ENCODE measurements at regions not wholly inside any gene's neighbourhood (a gene's known extent, or its start where the extent isn't known, plus 50 kb on each side); places are given as distances from the start of the nearest gene placed in this dataset.
"Not testable (repeated sequence)": the region's sequence is repeated elsewhere in the genome, so short reads cannot be mapped to it uniquely, and the experiment has no call there.

DNA sequence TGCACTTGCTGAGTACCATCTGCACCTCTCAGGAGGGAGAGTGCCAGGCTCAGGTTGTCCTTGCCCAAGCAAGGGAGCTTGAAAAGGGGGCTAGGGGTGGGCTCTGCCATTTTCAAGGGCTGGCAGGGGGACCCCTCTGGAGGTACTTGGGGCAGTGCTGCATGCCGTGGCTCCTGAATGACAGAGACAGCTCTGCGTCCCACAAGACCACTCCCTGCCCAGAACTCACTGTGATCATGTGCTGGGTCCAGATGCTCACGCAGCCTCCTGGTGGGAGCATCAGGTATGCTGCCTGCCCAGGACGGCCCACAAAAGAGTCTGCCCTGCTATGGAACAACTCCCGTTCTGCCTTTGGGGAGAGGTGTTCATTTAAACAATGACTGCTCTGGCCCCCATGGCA, 165.2 kb downstream of the GOLGA6L4 start:
- DNase-seq = no peak
- TF ChIP-seq GATA1 (IDR thresholded peaks at IDR 0.05; ENCODE audit: low read depth, low read length) (no peak), POLR2A (IDR thresholded peaks at IDR 0.05; ENCODE audit: low read length) (no peak)

DNA sequence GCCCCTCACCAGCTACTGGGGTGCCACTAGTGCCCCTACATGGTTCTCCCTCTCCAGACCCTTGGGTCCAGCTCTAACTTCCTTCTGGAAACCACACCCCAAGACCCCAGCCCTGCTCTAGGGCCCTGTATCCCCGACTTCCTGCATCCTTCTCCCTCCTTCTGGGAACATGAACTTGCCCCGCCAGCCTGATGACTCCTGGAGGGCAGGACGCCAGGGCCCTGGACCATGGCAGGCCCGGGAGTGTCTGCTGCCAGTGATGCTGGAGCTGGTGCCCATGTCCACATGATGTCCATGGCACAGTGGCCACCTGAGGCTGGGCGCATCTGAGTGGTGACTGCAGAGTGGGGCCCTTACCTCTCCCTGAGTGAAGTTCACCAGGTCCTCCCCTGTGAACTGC, 165.9 kb downstream of the GOLGA6L4 start:
- DNase-seq = not testable (repeated sequence)

DNA sequence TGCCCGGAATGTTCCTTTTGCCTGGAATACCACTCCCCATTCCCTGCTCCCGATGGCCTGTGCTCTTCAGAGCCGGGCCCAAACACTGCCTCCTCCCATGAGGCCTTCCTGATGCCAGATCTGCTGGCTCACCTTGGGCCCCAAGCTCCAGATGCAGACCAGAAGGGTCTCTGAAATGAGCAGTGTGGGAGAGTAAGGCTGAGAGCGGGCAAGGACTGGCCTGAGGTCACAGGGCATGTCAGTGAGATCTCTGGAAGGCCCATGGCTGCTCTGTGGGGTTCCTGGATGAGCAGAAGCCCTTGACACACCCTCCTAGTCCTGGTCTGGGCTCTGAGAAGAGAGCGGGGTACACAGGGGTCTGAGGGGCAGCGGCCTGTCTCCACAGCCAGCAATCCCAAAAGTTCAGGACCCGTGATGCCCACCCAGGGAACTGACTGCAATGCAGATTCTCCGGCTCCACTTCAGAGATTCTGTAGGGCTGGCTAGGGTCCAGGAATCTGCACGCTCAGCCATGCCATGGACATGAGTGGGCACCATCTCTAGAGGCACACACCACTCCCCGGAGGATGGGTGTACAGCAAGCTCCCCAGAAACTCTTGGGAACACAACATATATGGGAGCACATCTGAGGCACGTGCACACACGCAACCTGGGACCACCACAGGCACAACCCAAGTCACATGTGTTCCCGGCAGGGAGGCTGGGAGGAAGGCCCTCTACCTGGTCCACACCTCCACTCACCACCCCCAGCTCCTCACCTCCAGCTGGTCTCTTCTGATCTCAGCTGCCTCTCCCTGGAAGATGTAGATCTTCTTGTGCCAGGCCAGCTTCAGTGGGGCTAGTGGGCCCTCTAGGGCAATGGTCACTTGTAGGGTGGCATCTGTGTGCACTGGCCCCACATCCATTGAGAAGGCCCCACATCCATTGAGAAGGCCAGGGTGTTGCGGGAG, 166.6 kb downstream of the GOLGA6L4 start:
- not testable (repeated sequence) for DNase-seq

DNA sequence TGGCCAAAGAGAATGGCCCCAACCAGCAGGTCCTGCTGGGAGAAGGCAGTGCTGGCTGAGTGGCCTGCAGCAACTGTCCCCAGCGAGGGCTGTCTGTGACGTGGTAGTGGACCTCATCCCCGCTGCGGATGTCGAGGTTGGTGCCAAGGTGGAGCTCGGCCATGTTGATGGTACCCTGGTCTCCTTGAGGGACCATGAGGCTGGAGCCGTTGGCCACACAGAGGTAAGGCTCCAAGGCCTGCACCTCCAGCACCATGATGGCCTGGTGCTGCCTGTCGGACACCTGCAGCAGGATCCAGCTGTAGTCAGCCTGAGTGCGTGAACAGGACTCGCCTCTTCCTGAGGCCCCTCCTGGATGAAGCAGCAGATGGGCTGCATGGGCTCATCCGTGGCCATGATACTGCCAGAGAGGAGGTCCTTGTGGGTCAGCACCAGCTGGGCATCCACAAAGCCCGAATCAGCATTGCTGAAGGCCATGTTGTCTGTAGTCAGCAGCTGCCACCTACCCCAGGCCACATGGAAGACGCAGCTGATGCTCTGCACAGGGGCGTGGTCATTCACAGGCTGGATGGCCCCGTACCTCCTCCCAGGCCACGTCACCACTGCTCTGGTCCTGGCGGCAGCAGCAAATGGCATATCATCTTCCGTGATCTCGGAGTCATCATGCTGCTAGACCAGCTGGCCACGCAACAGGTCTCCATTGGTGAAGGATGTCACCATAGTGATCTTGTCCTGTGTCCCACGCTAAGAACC, 167.5 kb downstream of the GOLGA6L4 start:
- DNase-seq = no peak
- TF ChIP-seq POLR2A (IDR thresholded peaks at IDR 0.05; ENCODE audit: low read length) (no peak), GATA1 (IDR thresholded peaks at IDR 0.05; ENCODE audit: low read depth, low read length) (no peak)

DNA sequence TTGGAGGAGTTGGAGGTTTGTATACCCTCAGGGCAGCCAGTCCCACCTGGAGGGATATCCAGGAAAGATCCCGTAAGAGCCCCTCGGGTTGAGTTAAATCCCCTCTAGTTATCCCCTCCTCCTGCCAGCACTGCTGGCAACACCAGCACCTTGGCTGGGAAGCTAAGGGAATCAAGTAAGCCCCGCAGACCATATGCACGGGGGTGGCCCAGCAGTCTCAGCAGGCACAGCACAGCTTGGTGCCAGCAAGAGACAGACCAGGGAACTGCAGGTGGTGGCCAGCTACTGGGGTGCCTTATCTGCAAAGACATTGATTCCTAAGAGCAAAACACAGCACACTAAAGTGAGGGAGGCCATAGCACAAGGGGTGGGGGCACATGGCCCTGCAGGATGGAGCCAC, 173.8 kb downstream of the GOLGA6L4 start:
- DNase-seq = not testable (repeated sequence)

DNA sequence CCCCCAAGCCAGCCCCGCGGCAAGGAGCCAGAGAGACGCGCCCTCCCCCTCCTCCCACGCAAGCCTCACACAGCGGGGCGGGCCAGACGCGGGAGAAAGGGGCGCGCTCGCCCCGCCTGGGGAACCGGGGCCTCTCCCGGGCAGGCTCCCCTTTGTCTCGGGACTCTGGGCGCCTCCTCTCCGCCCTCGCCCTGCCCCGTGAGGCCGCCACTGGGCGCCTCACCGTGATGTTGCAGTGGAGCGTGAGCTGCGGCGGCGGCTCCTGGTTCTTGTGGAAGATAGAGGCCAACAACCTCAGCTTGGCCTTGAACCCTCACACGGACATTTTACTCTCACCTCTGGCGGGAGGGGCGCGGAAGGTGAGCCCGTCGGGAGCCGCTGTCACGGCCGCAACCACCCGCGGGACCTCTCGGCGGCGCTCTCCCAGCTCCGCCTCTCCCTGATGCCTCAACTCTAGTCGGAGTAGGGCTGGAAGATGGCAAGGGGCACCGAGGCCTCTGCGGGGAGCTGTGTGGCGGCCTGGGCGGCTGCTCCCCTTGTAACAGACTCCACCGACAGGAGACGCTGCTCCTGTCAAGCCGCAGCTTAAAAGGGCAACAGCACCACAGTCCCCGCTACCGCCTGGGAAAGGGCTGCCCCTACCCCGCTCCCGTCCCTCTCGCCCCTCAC, 179.2 kb upstream of the ZSCAN2 start:
- not testable (repeated sequence) for DNase-seq

DNA sequence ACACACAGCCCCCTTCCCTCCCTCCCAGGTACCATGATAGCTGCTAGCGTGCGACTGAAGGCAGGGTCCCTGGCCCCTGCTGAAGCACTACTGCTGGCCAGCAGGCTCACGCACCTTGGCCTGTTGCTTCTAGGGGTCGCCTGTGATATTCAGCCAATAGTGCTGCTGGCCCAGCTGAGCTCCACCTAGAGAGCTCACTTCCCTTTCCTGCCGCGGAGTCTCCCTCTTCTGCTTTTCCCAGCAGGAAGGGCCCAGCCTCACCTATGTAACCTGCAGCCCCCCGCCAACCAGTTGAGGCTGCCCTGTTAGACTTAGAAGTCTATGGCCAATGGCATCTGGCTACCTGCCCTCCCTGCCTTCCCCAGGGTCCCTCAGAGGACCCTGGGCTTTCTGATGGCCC, 175.5 kb upstream of the ZSCAN2 start:
- DNase-seq = not testable (repeated sequence)

DNA sequence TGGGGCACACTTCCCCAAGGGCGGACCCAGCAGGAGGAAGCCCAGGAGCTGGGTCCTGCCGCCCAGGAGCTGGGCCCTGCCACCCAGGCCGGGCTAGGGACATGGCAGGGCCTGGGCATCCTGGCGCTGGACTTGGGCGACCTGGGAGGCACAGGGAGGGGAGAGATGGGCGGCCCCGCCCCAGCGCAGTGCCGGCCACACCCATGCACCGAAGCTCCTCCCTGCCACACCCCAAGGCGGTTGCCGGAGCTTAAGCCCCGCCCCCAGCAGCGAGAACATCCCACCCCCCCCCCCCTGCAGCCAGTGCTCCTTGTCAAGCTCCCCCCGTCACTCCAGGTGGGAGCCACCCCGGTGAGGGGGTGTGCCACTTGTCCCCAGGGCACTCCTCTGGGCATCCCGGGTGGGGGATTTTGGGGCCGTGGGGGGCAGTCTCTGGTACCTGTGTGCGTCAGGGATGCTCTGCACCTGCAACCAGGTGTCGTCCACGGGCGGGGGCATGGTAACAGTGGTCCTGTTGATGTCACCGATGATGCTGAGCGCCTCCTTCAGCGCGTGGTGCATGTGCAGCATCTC, 127.4 kb upstream of the ZSCAN2 start:
- DNase-seq = not testable (repeated sequence)

DNA sequence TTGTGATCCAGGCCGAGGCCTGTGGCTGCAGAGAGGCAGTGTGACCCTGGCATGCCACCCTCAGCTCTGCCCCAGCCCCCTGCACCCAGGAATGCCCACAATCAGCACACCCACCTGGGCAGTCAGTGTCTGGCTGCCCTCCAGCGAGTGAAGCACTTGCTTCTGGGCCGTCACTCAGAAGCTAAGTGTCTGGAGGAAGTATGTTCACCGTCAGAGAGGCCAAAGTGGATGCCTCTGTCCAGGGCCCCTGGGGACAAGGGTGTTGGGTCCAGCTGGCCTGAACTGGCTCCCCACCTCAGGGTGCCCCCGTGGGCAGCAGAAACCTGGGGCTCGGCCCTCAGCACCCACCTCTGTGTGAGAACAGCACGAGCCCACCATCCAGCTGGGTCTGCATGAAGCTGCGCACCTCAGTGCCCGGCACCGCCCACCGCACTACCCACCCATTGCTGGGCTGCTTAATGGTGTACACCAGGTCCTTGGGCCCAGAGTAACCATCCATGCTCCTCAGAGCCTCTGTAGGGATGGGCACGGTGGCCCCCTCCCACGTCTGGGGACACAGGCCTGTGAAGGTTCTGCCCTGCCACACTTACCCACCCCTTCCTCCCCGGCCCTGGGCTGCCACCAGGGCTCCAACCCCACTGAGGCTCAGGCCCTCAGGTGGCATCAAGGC, 124.3 kb upstream of the ZSCAN2 start:
- not testable (repeated sequence) for DNase-seq

DNA sequence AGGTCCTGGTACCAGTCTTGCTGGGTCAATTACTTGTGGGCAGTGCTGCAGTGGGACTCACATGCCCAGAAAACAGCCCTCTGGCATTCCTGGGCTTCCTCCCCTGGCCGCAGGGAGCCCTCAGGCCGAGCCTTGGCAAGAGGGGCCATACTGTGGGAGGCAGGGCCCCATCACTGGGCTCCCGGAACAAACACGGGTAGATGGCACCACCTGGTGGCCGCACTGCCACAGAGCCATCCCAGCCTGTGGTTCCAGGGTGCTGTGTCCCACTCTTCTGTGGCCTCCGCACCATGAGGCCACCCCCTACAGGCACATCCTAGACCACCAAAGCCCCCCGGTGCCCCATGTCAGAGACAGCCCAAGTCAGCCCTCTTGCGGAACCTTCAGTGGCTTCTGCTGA, 123.3 kb upstream of the ZSCAN2 start:
- DNase-seq = not testable (repeated sequence)

DNA sequence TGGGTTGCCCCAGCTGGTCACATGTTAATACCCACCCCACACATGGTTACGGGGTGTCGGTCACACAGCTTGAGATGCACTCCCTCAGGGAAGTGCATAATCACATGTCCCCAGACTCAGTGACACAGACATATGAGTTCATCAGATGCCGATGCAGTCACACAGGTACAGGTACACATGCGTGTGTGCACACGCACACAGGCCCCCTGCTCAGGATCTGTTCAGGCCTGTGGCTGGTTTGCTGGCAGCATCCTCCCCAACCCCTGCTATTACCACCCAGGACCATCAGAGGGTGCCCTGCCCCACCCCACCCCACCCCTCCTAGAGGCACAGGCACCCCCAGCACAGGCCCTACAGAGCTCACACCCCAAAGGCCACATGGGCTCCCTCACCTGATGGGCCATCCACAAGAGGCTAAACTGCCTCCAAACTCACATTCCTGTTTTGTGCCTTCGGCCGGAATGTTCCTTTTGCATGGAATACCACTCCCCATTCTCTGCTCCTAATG, 120.6 kb upstream of the ZSCAN2 start:
- not testable (repeated sequence) for DNase-seq

DNA sequence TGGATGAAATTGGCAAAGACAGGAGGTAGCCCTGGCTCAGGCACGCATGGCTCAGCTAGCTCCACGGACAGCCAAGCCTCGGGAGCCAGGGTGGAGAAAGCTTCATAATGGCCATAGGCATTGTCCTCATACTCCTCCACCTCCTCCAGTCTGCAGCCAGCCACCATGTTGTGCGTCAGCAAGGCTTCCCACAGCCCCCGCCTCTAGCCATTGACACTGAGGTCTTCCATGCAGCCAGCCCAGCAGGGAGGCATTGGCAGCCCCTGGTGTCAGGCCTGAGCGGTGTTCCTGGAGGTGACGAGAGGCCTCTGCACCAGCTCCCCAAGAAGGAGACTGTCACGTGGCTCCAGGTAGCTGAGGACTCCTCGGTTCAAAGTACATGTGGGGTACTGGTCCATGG, 117.0 kb upstream of the ZSCAN2 start:
- DNase-seq = not testable (repeated sequence)

DNA sequence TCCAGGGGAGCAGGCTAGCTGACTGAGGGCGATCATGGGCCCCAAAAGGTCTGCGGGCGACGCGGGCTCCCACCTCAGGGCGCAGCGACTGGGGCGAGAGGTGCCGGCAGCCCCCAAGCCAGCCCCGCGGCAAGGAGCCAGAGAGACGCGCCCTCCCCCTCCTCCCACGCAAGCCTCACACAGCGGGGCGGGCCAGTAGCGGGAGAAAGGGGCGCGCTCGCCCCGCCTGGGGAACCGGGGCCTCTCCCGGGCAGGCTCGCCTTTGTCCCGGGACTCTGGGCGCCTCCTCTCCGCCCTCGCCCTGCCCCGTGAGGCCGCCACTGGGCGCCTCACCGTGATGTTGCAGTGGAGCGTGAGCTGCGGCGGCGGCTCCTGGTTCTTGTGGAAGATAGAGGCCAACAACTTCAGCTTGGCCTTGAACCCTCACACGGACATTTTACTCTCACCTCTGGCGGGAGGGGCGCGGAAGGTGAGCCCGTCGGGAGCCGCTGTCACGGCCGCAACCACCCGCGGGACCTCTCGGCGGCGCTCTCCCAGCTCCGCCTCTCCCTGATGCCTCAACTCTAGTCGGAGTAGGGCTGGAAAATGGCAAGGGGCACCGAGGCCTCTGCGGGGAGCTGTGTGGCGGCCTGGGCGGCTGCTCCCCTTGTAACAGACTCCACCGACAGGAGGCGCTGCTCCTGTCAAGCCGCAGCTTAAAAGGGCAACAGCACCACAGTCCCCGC, 100.5 kb upstream of the ZSCAN2 start:
- DNase-seq = not testable (repeated sequence)

DNA sequence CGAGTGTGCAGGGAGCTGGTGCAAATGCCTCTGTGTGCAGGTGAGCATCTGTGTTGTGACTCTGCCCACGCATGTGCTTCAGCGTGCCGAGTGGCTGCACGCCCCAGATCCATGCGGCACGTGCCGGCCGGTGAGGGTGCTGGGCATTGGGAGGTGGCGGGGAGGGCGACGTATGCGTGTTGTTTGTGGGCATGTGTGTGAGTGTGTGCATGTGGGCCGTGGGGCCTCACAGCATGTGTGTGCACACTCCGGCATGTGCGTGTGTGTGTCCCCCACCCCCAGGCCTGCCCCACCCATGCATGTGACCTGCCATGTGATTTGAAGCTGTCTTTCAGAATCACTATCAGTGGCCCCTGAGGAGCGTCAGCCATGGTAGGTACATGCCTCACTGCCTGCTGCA, 97.7 kb upstream of the ZSCAN2 start:
- DNase-seq = not testable (repeated sequence)

DNA sequence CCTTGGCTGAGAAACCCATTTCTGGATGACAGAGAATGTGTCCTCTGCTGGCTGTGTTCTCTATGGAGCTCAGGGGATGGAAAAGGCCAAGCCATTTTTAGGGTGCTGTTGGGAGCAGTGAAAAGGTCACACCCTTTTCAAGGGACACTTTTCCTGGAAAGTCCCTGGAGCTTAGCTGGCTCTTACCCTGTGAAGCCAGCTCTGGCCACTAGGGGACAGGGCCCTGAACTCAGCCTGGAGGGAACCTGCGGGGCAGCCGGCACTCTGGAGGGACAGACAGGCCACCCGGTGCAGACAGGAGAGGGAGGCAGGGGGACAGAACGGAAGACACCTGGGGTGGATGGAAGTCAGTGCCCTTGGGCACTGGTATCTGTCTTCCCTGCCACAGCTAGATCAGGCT, 95.3 kb upstream of the ZSCAN2 start:
- DNase-seq = not testable (repeated sequence)

DNA sequence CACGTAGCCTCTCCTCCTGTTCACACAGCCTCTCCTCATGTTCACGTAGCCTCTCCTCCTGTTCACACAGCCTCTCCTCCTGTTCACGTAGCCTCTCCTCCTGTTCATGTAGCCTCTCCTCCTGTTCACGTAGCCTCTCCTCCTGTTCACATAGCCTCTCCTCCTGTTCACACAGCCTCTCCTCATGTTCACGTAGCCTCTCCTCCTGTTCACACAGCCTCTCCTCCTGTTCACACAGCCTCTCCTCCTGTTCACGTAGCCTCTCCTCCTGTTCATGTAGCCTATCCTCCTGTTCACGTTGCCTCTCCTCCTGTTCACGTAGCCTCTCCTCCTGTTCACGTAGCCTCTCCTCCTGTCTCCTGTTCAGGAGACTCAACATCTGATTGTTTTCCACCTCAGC, 88.5 kb upstream of the ZSCAN2 start:
- DNase-seq = not testable (repeated sequence)

DNA sequence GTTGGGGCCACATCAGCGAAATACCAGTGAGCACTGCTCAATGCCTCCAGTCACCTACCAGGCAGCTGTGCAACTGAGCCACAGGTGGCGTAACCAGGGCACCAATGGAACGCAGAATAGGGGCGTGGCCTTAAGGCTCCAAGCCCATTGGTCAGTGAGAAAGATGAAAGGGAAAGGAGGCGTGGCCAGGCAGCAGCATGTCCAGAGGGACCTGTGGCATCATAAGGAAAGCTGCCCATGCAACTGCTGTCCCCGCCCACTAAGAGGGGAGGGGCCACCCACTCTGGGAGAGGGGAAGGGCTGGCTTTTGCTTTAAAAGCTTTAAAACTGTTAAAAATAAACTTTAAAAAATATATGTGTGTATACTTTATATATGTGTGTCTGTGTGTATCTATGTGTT, 84.0 kb upstream of the ZSCAN2 start:
- not testable (repeated sequence) for DNase-seq

DNA sequence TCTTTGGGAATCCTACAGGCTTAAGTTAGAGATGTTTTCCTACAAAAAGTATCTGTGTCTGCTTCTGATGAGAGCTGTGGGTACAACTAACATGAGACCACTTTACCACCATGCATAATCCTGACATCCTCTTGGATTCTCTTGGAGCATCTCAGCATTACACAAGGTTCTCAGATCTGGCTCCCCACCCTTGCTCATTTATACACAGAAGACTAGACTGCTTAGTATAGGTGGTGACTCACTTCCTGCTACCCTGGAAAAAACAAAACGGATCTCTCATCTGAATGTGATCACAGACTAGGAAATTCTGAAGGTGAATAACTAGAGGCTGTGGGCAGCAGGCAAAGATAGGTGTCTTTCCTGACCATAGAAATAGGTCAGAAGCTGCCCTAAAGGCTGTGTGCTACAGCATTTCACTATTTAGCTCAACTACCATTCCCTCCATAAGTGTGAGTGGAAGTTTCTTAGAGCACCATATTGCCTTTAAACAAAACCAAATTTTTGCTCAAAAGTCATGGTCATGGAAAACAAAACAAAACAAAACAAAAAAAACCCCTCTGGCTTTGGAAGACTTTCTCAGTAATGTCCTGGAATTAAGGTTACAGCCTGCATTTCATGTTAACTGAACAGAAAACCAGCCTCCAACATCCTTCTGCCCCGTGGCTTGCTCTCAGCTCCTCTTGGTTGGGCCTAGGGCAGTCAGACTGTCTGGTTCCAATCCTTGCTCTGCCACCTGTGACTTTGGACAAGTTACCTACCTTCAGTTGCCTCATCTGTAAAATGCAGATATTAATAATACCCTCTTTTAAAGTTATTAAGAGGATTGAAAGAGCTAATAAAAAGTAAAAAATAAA, 75.1 kb upstream of the ZSCAN2 start:
- not testable (repeated sequence) for DNase-seq

DNA sequence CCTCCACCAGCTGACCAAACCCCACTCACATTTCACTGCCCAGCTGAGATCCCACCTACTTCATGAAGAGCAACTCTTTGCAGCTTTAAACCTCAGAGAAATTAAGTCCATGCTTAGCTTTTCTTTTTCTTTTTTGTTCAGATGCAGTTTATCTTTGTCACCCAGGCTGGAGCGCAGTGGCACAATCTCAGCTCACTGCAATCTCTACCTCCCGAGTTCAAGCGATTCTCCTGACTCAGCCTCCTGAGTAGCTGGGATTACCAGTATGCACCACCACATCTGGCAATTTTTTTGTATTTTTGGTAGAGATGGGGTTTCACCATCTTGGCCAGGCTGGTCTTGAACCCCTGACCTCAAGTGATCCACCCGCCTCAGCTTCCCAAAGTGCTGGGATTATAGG, 70.1 kb upstream of the ZSCAN2 start:
- DNase-seq = not testable (repeated sequence)

Data from erythroblast (primary cell).